Activated CD4-positive, alpha-beta T cell treated with anti-CD3 and anti-CD28 coated beads, Interleukin-2, amount 50 U/mL, for 16 hours (primary cell): ENCODE measurements at regions not wholly inside any gene's neighbourhood (a gene's known extent, or its start where the extent isn't known, plus 50 kb on each side); places are given as distances from the start of the nearest gene placed in this dataset.
A peak's percentile ranks its signal among the peaks of the same experiment; 100 is the strongest.

Experiments
- DNase-seq: peaks from one replicate; pipeline ENCODE4 v3.0.0-alpha.2; 2020

- DNase-seq: no peak
These were observed 97.7 kb upstream of the CELF2 start for GRCh38 chr10:10919976-10920375.

DNA sequence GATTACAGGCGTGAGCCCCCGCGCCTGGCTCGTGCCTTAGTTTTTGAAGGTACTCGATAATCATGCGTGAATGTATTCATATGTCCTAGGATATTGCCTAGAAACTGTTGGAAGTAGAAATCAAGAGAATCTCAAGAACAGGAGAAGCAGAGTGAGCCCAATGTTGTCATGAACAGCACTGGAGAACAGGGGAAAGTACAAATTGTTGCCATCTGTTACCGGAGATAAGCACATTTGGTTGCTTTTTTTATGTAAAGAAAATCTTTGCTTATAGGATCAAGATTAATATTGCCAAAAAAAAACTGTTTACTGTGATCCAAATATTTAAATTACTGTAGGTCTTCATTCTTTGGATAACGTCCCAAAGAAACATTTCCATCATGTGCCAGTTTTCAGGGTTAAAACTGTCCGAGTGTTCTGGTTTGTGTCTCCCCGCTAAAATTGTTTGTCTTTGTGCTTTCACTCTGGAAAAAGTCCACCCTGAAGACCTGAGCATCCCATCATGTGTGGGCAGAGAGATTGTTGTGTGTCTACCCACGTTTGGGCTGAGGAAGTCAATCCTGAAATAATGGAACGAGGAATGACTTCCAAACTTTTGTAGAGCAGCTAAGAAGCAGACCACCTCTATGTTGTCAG, 95.7 kb upstream of the CELF2 start:
- DNase-seq: no peak

DNA sequence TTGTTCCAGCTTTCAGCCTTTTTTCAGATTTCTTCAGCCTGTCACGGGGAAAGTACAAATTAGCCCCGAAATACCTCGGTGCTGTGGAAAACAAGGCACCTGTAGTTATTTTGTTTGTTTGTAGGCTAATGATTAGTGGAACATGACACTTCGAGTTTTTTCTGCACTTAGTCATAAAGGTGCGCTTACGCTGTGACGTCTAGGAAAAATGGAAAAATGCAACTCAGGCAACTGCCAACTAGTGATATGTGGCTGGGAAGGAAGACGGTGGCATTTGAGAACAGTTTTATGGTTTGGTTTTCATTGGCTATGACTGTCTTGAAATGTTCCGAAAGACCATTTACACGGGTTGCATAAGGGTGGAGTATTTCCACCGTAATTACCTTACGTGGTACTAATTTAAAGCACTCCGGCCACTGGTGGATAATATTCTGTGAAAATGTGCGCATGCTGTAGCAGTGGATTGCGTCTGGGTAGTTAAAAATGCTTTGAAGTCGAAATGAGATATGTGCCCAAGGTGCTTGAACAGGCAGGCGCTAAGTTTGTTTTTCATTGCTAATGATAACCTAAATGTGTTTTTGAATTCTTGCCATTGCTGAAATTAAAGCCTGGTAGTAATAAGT, 94.5 kb upstream of the CELF2 start:
- no peak for DNase-seq

GRCh38 chr10:10925667-10926066, 92.0 kb upstream of the CELF2 start:
- DNase-seq: no peak

DNA sequence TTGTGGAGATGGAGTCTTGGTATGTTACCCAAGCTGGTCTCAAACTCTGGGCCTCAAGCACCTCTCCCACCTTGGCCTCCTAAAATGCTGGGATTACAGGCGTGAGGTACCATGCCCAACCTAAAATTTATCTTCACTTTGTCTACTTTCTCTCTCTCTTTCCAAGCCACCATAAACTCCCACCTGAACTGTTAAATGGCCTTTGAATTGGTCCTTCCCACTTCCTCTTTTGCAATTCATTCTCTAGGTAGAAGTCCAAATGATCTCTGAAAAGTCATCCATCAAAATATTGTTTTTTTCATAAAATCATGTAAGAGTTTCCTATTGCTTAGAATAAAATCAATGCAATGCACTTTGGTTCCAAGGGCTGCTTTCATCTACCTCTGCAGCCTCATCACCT, 90.1 kb upstream of the CELF2 start:
- no peak for DNase-seq

GRCh38 chr10:10930979-10931743, 86.5 kb upstream of the CELF2 start:
- DNase-seq: no peak

GRCh38 chr10:10935032-10935431, 82.6 kb upstream of the CELF2 start:
- no peak for DNase-seq

- DNase-seq: no peak
These were observed 79.0 kb upstream of the CELF2 start for GRCh38 chr10:10938676-10939075.

GRCh38 chr10:10941127-10941730, 76.4 kb upstream of the CELF2 start:
- no peak for DNase-seq

GRCh38 chr10:10942441-10942840, 75.2 kb upstream of the CELF2 start:
- no peak for DNase-seq

DNA sequence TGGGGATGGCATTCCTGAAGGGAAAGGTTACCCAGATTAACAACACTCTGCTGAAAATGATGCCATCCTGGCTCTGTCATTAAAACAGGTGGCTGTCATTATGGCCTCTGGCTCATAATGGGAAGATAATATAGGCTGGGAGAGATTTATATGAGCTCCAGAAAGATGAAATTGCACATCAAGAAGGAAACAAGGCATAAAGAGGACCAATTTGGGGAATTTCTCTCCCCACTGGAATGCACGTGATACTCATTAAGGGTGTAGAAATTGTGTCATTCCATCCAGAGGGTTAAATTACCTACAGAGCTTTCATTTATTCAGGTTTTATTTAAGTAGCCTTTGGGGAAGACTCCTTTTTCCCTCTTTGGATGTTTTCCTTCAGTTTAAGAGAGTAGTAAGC, 71.6 kb upstream of the CELF2 start:
- no peak for DNase-seq

DNA sequence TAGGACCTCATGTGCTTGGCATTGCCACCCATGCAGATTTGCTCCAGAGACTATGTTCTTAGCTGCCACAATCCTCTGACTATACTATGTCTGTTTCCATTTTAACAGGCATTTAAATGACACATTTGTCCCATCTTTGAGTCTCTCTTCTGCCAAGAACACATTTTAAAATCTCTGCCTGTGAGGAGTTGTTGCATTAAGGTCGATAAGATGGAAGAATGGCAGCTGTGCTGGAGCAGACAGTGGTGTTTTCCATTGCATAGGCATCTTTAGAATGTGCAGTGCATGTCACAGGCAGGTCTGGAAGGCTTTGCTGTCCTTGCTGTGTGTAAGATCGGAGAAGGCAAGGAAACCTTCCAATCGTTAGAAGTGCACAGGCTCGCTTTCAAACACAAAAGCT, 70.9 kb upstream of the CELF2 start:
- no peak for DNase-seq

DNA sequence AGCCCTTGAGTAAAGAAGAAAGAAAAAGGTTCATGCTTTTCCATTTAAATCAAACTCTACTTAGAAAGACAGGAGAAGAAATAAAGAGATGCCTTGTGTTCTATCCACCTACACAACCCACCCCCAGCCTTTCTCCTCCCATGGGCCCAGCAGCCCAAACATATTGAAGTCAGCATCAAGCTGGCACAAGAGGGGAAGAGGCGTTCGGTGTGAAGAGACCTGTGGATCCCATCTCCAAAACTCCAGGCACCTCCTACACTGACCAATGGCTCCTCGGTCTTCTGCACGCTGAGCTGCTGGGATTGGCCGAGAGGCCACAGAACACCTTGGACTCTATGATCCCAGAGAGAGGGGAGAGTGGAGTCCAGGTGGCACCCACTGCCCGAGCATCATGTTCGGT, 66.0 kb upstream of the CELF2 start:
- no peak for DNase-seq

DNA sequence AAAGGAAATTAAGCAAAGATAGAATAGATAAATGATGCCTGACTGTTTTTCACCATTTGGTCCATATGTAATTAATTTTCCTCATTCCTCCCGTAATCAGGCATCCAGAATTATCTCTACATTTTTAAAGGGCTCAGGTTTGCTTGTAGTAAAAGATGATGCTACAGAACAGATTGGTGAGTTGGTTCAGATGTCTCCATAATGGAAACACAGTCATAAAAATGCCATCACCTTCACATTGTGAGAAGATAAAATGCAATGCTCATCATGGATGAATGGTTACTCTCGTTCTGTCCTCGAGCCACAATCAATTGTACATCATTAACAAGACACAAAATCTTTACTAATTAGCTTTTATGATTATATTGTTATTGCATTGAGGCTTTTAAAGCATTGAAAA, 64.9 kb upstream of the CELF2 start:
- no peak for DNase-seq

- no peak for DNase-seq
These were observed 60.8 kb upstream of the CELF2 start for GRCh38 chr10:10956681-10957542.

DNA sequence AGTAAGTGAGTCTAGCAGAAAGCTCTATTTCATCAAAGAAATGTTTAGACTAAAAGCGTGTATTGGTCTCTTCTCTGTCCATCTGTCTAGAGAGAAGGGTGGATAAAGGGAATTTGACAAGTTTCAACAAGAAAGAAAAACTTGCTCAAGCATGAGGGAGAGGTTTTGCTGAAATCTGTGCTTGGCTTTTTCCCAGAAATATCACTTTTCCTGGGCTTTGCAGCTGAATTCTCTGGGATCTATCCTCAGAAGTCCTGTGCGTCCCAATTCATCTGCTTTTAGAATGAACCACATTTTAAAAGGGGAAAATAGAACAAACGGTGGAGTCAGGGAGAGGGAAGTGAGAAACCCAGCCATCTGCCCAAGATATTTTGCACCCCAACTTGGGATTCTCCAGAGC, 59.6 kb upstream of the CELF2 start:
- DNase-seq: no peak

DNA sequence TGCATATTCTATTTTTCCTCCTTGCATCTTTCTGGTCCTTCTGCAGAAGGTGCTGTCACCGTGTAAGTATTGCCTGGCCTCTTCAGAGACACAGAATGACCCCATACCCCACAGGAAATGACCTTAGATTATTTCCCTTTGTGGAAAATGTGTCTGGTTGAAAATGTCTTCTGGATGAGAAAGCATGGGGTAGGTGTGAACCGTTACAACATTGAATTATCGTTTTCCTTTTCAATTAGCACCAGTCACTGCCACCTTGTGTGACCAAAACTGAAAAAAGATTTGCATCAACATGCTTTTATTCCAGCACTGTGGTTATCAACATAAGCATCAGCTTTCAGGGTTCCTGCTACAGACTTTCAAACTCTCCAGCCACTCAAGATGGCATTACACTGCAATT, 58.0 kb upstream of the CELF2 start:
- DNase-seq: peak; percentile 73

GRCh38 chr10:10960534-10960933, 57.1 kb upstream of the CELF2 start:
- no peak for DNase-seq

DNA sequence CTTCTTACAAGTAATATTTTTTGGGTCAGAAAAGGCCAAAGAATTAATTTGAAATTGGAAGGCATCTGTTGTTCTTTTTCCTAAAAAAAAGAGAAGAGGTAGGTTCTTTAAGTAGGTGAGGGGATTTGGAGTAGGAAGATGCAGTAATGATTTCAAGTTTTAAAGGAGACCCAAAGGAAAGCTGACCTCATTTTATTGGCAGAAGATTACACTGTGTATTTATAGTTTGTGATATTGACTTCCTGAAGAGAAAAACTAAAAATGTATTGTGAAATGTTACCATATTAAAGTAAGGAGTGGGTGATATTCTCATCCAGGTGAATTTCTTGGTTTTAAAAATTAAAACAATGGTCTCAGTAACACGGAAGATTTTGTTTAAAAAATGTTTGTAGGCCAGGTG, 56.6 kb upstream of the CELF2 start:
- DNase-seq: no peak

DNA sequence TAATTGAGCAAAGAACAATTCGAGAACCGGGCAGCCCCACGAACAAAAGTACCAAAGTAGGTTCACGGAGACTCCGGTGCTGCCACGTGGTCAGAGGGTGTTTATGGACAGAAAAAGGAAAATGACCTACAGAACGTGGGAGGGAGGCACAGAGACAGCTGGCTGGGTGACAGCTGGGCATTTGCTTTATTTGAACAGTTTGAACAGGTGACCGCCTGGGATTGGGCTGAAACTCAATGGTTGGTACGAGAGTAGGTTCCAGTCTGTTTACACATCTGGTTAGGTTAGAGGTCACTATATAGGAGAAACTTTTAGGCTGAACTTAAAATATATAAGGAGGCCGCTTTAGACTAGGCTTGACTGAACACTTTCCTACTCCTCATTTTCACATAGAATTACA, 50.6 kb upstream of the CELF2 start:
- DNase-seq: no peak

DNA sequence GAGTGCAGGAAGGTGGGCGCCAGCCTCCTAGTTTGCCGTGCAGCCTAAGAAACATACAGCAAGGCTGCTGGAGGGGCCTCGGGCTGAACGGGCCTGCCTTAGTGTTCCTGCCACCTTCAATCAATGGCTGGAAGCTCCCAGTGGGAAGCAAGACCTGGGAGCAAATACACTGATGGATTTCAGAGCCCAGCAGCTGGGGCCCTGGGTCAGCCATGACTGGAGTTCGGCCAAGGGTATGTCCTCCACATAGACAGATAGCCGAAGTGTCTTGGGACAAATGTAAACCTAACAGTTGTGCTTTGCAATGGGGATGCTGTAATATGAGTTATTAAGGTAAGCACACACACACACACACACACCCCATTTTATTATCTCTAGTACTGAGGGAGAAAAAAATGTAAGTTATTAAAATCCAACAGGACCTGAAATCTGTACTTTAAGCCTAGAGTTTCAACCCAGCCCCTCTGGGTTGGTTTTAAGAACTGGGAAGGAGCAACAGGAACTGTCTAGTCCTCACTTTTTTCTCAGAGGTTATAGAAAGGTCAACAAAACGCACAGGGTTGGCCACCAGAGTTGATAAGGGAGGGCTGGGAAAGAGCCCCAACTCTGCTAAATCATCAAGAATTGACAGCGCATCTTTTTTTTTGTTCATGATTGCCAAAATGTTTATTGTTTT, 50.0 kb upstream of the CELF2 start:
- DNase-seq: no peak
